ENCODE measurements at regions not wholly inside any gene's neighbourhood (a gene's known extent, or its start where the extent isn't known, plus 50 kb on each side); places are given as distances from the start of the nearest gene placed in this dataset.

DNA sequence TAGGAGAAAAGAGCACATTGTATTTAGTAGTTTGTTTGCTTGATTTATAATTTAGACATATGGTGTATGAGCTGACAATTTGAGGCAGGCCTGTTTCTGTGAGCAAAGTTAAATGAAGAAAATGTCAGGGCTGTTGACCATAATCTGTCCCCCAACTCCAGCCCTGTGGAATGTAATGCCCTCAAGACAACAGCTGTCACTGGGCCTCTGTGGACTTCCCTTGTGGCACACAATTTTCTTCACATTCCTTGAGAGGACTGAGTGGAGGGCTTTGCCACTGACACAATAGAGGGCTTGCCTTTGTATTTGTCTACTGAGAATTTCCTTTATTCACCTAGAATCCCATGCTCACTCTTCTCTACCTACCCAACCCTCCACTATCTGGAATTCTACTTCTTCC lies 141.2 kb upstream of the CD180 start:
- CTCF ChIA-PET = no interaction called here
- no peak for TF ChIP-seq CTCF (IDR thresholded peaks at IDR 0.05)
- Mint-ChIP-seq H3K36me3 (ENCODE audit: low read depth) (no peaks in the 10 kb centered on the region), H3K4me1 (no peaks in the 10 kb centered on the region), H3K27me3 (peaks cover 18% of the 10 kb centered on the region), H3K4me3 (no peak overlapping the region), H3K27ac (no peak overlapping the region), H3K9me3 (no peaks in the 10 kb centered on the region)
- intact Hi-C loops (cut with micrococcal nuclease) = no loop called here
- POLR2A ChIA-PET = no interaction called here
- DNase-seq = no peak
- ATAC-seq (ENCODE audit: low read depth) = no peak

DNA sequence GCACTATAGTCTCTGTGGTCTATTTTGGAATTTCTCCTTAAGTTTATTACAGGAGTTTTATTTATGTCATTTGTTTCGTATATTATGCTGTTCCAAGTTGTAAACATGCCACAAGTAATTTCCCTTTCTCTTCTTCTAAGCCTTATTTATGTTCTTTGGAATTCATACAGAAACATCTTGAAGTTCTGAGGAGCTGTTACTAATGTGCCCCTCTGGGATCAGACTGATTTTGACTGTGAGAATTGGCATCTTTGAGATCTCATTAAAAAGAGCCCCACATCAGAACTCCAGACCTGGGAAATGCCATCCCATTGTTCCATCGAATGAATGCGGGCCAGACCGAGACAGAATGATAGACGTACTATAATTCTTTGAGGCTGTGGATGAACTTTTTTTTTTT lies 138.8 kb upstream of the CD180 start:
- H3K27me3 Mint-ChIP-seq = peaks cover 16% of the 10 kb centered on the region
- ATAC-seq (ENCODE audit: low read depth) (no peak), DNase-seq (no peak)
- ChIA-PET POLR2A (no interaction called here), CTCF (no interaction called here)
- no peak overlapping the region for H3K27ac Mint-ChIP-seq
- no peaks in the 10 kb centered on the region for H3K4me1 Mint-ChIP-seq
- intact Hi-C loops (cut with micrococcal nuclease) = no loop called here
- peaks cover 5% of the 10 kb centered on the region for H3K9me3 Mint-ChIP-seq
- H3K4me3 Mint-ChIP-seq = no peak overlapping the region
- TF ChIP-seq CTCF (IDR thresholded peaks at IDR 0.05) = no peak
- H3K36me3 Mint-ChIP-seq (ENCODE audit: low read depth) = no peaks in the 10 kb centered on the region

DNA sequence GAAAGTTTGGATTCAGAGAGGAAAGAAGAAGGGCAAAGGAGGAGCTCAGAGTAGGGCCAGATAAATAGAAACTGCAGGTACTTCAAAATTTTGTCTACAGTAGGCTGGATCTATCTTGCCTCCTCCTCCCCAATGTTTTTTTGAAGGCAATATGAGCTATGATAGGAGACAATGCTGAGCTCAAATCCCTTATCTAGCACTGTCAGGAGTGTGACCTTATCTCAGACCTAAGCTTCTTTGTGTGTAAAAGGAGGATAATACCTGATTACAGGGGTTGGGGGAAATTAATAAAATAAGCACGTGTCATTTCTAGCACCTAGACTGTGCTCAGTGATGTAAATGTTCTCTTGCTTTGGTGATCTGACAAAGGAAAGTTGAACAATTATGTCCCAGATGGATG lies 137.8 kb upstream of the CD180 start:
- Mint-ChIP-seq H3K4me3 (no peak overlapping the region), H3K36me3 (ENCODE audit: low read depth) (no peaks in the 10 kb centered on the region), H3K27me3 (peaks cover 14% of the 10 kb centered on the region), H3K4me1 (no peaks in the 10 kb centered on the region), H3K9me3 (peaks cover 5% of the 10 kb centered on the region), H3K27ac (no peak overlapping the region)
- DNase-seq (no peak), ATAC-seq (ENCODE audit: low read depth) (no peak)
- no peak for TF ChIP-seq CTCF (IDR thresholded peaks at IDR 0.05)
- ChIA-PET POLR2A (no interaction called here), CTCF (no interaction called here)
- intact Hi-C loops (cut with micrococcal nuclease) = no loop called here

GRCh38 chr5:67333171-67333570 lies 136.6 kb upstream of the CD180 start:
- TF ChIP-seq CTCF (IDR thresholded peaks at IDR 0.05) = no peak
- Mint-ChIP-seq H3K4me1 (no peaks in the 10 kb centered on the region), H3K27ac (no peak overlapping the region), H3K9me3 (peaks cover 5% of the 10 kb centered on the region), H3K27me3 (peaks cover 14% of the 10 kb centered on the region), H3K36me3 (ENCODE audit: low read depth) (no peaks in the 10 kb centered on the region), H3K4me3 (no peak overlapping the region)
- POLR2A ChIA-PET = no interaction called here
- CTCF ChIA-PET = no interaction called here
- intact Hi-C loops (cut with micrococcal nuclease) = no loop called here
- DNase-seq = no peak
- no peak for ATAC-seq (ENCODE audit: low read depth)

GRCh38 chr5:67331296-67331925 lies 134.8 kb upstream of the CD180 start:
- TF ChIP-seq CTCF (IDR thresholded peaks at IDR 0.05) = no peak
- Mint-ChIP-seq H3K36me3 (ENCODE audit: low read depth) (no peaks in the 10 kb centered on the region), H3K4me3 (no peak overlapping the region), H3K9me3 (peaks cover 5% of the 10 kb centered on the region), H3K4me1 (no peaks in the 10 kb centered on the region), H3K27ac (no peak overlapping the region), H3K27me3 (peaks cover 10% of the 10 kb centered on the region)
- CTCF ChIA-PET = no interaction called here
- intact Hi-C loops (cut with micrococcal nuclease) = no loop called here
- DNase-seq = no peak
- ATAC-seq (ENCODE audit: low read depth) = no peak
- POLR2A ChIA-PET = no interaction called here

Measured in activated B cell treated with CpG ODN at 0.5 μM for 24 hours (primary cell).